B cell (primary cell): ENCODE measurements at regions not wholly inside any gene's neighbourhood (a gene's known extent, or its start where the extent isn't known, plus 50 kb on each side); places are given as distances from the start of the nearest gene placed in this dataset.

Source experiments
- EZH2 ChIP-seq: IDR thresholded peaks from 2 replicates; pipeline ENCODE4 v1.6.1; 2012; ENCODE audit warnings: borderline replicate concordance, low read depth, mild to moderate bottlenecking, moderate library complexity, low read length; ENCODE audit not compliant: insufficient read depth, poor library complexity, severe bottlenecking
- TF ChIP-seq, protein P1 (sequence below): fragments of 200-600 bp; IDR thresholded peaks from one replicate; pipeline ENCODE4 v1.8.0; 2022; ENCODE audit warnings: antibody characterized with exemption, mild to moderate bottlenecking

GRCh38 chr2:181760521-181760920 lies 80.2 kb upstream of the NEUROD1 start:
- TF ChIP-seq EZH2, result no peak
- TF ChIP-seq, protein P1, sequence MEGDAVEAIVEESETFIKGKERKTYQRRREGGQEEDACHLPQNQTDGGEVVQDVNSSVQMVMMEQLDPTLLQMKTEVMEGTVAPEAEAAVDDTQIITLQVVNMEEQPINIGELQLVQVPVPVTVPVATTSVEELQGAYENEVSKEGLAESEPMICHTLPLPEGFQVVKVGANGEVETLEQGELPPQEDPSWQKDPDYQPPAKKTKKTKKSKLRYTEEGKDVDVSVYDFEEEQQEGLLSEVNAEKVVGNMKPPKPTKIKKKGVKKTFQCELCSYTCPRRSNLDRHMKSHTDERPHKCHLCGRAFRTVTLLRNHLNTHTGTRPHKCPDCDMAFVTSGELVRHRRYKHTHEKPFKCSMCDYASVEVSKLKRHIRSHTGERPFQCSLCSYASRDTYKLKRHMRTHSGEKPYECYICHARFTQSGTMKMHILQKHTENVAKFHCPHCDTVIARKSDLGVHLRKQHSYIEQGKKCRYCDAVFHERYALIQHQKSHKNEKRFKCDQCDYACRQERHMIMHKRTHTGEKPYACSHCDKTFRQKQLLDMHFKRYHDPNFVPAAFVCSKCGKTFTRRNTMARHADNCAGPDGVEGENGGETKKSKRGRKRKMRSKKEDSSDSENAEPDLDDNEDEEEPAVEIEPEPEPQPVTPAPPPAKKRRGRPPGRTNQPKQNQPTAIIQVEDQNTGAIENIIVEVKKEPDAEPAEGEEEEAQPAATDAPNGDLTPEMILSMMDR, result no peak
